Panc1 (cell line): ENCODE measurements at regions not wholly inside any gene's neighbourhood (a gene's known extent, or its start where the extent isn't known, plus 50 kb on each side); places are given as distances from the start of the nearest gene placed in this dataset.

Experiments used
- ATAC-seq: fragments of 200-7000 bp; cut with Tn5 transposase; 2 replicates; pipeline ENCODE4 v1.9.1; 2020; ENCODE audit warnings: mild to moderate bottlenecking, moderate library complexity
- BruUV-seq: library from RNA; stranded (reverse); fragments of 400-500 nt; replicated peaks from 2 replicates; lab custom pipeline; 2021; lab: Mats Ljungman, UMichigan
- CTCF ChIA-PET: fragments of 300-600 bp; sonication (Branson Sonifier 250); formaldehyde crosslinking; loops from one replicate; lab custom pipeline; 2022; ENCODE audit warnings: antibody characterized with exemption; lab: Charles Lee
- POLR2A ChIA-PET: fragments of 300-600 bp; sonication (Branson Sonifier 250); formaldehyde crosslinking; loops from one replicate; lab custom pipeline; 2022; ENCODE audit warnings: antibody characterized with exemption; lab: Charles Lee
- DNase-seq: peaks from one replicate; pipeline ENCODE4 v3.0.0-alpha.2; 2010; ENCODE audit warnings: low read depth, low spot score
- H3K27ac ChIP-seq: 2 replicates; pipeline ENCODE4 v1.5.1; 2011; ENCODE audit warnings: mild to moderate bottlenecking, low read length, inconsistent platforms
- H3K27me3 ChIP-seq: fragments of 200-500 bp; sonication (Bioruptor generic); 2 replicates; pipeline ENCODE4 v1.6.0; 2014; ENCODE audit warnings: low read length, inconsistent platforms; ENCODE audit not compliant: control insufficient read depth, insufficient read depth
- H3K36me3 ChIP-seq: fragments of 200-500 bp; sonication (Bioruptor generic); 2 replicates; pipeline ENCODE4 v1.5.1; 2014; ENCODE audit warnings: inconsistent platforms, mild to moderate bottlenecking, low read length, moderate library complexity; ENCODE audit not compliant: control insufficient read depth, insufficient read depth
- H3K4me1 ChIP-seq: 2 replicates; pipeline ENCODE4 v1.5.1; 2011; ENCODE audit warnings: inconsistent platforms, mild to moderate bottlenecking, low read length, moderate library complexity; ENCODE audit not compliant: control insufficient read depth, insufficient read depth
- H3K4me3 ChIP-seq, 2 experiments: 2 replicates each; pipeline ENCODE4 v1.5.1; 2011 to 2012; ENCODE audit warnings: low read depth in 2 of 2, low read length in 2 of 2, mild to moderate bottlenecking in 2 of 2, inconsistent platforms in 1 of 2, moderate library complexity in 1 of 2
- H3K9me3 ChIP-seq: fragments of 200-500 bp; sonication (Bioruptor generic); 2 replicates; pipeline ENCODE4 v1.5.1; 2014; ENCODE audit warnings: low read depth, mild to moderate bottlenecking, inconsistent platforms, low read length, moderate library complexity; ENCODE audit not compliant: control insufficient read depth, insufficient read depth
- POLR2AphosphoS5 ChIP-seq: IDR thresholded peaks from 2 replicates; pipeline ENCODE4 v1.6.1; 2012; ENCODE audit warnings: mild to moderate bottlenecking, low read depth, low read length, moderate library complexity
- SIN3A ChIP-seq: IDR thresholded peaks from 2 replicates; pipeline ENCODE4 v1.6.1; 2012; ENCODE audit warnings: low read depth, mild to moderate bottlenecking, low read length, moderate library complexity, borderline replicate concordance; ENCODE audit not compliant: insufficient read depth
- TCF7L2 ChIP-seq: IDR thresholded peaks from 2 replicates; pipeline ENCODE4 v1.6.1; 2011; ENCODE audit warnings: mild to moderate bottlenecking, low read depth, low read length, inconsistent platforms
- in situ Hi-C: cut with HindIII; loops from 2 replicates; pipeline ENCODE4 v1.10.0; 2016; ENCODE audit warnings: low sequenced_read_pairs, low pct_unique_long_range_greater_than_20kb
- intact Hi-C: fragments of 100-400 bp; cut with micrococcal nuclease; formaldehyde crosslinking; loops from one replicate; pipeline ENCODE4 v1.10.0; 2022; ENCODE audit not compliant: unreplicated experiment
- TF ChIP-seq, protein P1 (sequence below), 2 experiments: IDR thresholded peaks; 2 replicates each; pipeline ENCODE4 v1.6.1; 2011 to 2012; ENCODE audit warnings: low read depth in 2 of 2, control low read depth in 1 of 2, low read length in 1 of 2, mild to moderate bottlenecking in 1 of 2, moderate library complexity in 1 of 2; ENCODE audit not compliant: insufficient read depth in 1 of 2
- TF ChIP-seq, protein P2 (sequence below): fragments of 450-650 bp; IDR thresholded peaks from 2 replicates; pipeline ENCODE4 v1.5.1; 2017; ENCODE audit warnings: mild to moderate bottlenecking

DNA sequence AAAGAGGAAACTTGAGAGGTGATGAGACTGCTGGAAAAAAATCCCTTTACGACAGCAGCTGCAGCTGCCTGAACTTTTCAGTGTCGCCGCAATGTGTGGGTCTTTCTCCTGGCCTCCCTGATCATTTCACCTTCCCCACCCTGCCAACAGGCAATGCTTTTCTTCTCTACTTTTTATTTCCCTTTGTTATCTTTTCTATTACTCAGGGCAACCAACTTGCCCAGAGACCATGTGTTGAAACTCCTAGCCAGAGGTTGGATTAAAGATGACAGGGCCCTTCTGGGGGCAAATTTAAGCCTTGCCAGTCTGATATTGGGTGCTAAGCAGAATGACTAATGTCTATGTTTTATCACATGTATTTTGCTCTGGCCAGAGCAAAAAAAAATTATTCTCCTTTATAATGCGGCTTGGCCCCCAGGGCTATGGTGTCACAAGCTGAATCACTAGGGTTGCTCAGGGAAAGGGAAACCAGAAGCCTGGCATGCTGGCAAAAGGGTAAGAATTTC lies 51.5 kb upstream of the CFAP20DC start:
- no TSS peak for BruUV-seq
- in situ Hi-C loops (no loop called here), intact Hi-C loops (no loop called here)
- no peaks in the 10 kb centered on the region for H3K36me3 ChIP-seq
- DNase-seq (no peak), ATAC-seq (no peak)
- TF ChIP-seq, protein P1, sequence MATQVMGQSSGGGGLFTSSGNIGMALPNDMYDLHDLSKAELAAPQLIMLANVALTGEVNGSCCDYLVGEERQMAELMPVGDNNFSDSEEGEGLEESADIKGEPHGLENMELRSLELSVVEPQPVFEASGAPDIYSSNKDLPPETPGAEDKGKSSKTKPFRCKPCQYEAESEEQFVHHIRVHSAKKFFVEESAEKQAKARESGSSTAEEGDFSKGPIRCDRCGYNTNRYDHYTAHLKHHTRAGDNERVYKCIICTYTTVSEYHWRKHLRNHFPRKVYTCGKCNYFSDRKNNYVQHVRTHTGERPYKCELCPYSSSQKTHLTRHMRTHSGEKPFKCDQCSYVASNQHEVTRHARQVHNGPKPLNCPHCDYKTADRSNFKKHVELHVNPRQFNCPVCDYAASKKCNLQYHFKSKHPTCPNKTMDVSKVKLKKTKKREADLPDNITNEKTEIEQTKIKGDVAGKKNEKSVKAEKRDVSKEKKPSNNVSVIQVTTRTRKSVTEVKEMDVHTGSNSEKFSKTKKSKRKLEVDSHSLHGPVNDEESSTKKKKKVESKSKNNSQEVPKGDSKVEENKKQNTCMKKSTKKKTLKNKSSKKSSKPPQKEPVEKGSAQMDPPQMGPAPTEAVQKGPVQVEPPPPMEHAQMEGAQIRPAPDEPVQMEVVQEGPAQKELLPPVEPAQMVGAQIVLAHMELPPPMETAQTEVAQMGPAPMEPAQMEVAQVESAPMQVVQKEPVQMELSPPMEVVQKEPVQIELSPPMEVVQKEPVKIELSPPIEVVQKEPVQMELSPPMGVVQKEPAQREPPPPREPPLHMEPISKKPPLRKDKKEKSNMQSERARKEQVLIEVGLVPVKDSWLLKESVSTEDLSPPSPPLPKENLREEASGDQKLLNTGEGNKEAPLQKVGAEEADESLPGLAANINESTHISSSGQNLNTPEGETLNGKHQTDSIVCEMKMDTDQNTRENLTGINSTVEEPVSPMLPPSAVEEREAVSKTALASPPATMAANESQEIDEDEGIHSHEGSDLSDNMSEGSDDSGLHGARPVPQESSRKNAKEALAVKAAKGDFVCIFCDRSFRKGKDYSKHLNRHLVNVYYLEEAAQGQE (IDR thresholded peaks at IDR 0.05; ENCODE audit: insufficient read depth in 1 of 2, low read depth in 2 of 2, low read length in 1 of 2): no peak
- TF ChIP-seq, protein P2, sequence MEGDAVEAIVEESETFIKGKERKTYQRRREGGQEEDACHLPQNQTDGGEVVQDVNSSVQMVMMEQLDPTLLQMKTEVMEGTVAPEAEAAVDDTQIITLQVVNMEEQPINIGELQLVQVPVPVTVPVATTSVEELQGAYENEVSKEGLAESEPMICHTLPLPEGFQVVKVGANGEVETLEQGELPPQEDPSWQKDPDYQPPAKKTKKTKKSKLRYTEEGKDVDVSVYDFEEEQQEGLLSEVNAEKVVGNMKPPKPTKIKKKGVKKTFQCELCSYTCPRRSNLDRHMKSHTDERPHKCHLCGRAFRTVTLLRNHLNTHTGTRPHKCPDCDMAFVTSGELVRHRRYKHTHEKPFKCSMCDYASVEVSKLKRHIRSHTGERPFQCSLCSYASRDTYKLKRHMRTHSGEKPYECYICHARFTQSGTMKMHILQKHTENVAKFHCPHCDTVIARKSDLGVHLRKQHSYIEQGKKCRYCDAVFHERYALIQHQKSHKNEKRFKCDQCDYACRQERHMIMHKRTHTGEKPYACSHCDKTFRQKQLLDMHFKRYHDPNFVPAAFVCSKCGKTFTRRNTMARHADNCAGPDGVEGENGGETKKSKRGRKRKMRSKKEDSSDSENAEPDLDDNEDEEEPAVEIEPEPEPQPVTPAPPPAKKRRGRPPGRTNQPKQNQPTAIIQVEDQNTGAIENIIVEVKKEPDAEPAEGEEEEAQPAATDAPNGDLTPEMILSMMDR: no peak
- TF ChIP-seq POLR2AphosphoS5: no peak
- TF ChIP-seq SIN3A: no peak
- TF ChIP-seq TCF7L2: no peak
- ChIA-PET CTCF (no interaction called here), POLR2A (no interaction called here)
- no peak overlapping the region for H3K4me3 ChIP-seq
- H3K27ac ChIP-seq: no peak overlapping the region
- no peaks in the 10 kb centered on the region for H3K9me3 ChIP-seq
- no peaks in the 10 kb centered on the region for H3K4me1 ChIP-seq
- H3K27me3 ChIP-seq: no peaks in the 10 kb centered on the region
